ENCODE measurements at regions not wholly inside any gene's neighbourhood (a gene's known extent, or its start where the extent isn't known, plus 50 kb on each side); places are given as distances from the start of the nearest gene placed in this dataset.

DNA sequence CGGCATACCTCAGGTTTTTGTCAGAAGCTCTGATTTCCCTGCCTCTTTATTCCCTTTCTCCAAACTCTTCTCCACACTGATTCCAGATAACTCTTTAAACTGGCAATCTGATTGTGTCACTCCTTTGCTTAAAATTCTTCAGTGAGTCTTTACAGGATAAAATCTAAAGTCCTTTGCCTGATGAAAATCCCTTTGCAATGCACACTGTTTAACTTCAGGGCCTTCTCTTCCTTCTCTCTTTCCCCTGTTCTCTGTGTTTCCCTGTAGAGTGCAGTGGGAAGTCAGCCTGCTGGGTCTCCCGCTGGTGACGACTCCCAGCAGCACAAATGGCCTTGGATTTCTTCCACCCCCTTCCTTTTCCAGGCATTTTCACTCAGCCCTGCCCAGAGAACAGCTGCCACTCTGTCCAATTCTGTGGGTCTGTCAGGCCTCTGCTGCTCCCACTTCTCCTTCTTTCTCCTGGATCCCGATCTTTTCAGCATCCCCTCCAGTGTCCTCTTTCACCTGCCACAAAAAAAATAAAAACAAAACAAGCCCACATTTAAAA lies 189.9 kb upstream of the NWD2 start:
- TF ChIP-seq, protein P1, sequence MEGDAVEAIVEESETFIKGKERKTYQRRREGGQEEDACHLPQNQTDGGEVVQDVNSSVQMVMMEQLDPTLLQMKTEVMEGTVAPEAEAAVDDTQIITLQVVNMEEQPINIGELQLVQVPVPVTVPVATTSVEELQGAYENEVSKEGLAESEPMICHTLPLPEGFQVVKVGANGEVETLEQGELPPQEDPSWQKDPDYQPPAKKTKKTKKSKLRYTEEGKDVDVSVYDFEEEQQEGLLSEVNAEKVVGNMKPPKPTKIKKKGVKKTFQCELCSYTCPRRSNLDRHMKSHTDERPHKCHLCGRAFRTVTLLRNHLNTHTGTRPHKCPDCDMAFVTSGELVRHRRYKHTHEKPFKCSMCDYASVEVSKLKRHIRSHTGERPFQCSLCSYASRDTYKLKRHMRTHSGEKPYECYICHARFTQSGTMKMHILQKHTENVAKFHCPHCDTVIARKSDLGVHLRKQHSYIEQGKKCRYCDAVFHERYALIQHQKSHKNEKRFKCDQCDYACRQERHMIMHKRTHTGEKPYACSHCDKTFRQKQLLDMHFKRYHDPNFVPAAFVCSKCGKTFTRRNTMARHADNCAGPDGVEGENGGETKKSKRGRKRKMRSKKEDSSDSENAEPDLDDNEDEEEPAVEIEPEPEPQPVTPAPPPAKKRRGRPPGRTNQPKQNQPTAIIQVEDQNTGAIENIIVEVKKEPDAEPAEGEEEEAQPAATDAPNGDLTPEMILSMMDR (IDR thresholded peaks at IDR 0.05), result no peak
- TF ChIP-seq POLR2A (IDR thresholded peaks at IDR 0.05), result no peak
